ENCODE measurements at regions not wholly inside any gene's neighbourhood (a gene's known extent, or its start where the extent isn't known, plus 50 kb on each side); places are given as distances from the start of the nearest gene placed in this dataset.

DNA sequence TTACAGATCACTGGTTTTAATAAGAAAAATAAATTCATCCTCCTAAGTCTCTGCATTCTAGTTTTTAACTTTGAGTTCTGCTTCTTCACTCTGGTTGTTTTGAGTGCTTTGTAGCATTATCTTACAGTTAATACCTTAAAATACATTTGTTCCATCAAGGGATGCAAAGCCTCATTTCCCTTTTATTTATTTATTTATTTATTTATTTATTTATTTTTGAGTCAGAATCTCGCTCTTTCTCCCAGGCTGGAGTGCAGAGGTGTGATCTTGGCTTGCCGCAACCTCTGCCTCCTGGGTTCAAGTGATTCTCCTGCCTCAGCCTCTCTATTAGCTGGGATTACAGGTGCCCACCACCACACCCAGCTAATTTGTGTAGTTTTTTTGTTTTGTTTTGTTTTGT lies 147.8 kb downstream of the ZNF326 start:
- no peaks in the 10 kb centered on the region for H3K4me1 ChIP-seq (ENCODE audit: control insufficient read depth, extremely low read depth, insufficient read depth, low read length)
- H3K9ac ChIP-seq (replicated peaks; ENCODE audit: extremely low read depth, insufficient read depth, low read length): no peak overlapping the region
- H3K4me3 ChIP-seq (replicated peaks in 1 of 3; ENCODE audit: insufficient read depth in 1 of 3, low read depth in 1 of 3, low read length in 3 of 3): no peak overlapping the region
- no TSS peak for BruUV-seq (replicated peaks)
- H3K27ac ChIP-seq (ENCODE audit: insufficient read depth, low read depth, low read length): no peak overlapping the region
- no peaks in the 10 kb centered on the region for H3K27me3 ChIP-seq (ENCODE audit: control insufficient read depth in 2 of 2, insufficient read depth in 2 of 2, low read length in 2 of 2)
- no peaks in the 10 kb centered on the region for H3K36me3 ChIP-seq (ENCODE audit: control insufficient read depth in 2 of 2, extremely low read depth in 1 of 2, insufficient read depth in 2 of 2, low read length in 2 of 2)
- FAIRE-seq (no peak), DNase-seq (ENCODE audit: low read depth, low spot score) (no peak)
- H2AFZ ChIP-seq (ENCODE audit: low read depth, low read length): no peak overlapping the region
- no peaks in the 10 kb centered on the region for H3K9me1 ChIP-seq (replicated peaks; ENCODE audit: control insufficient read depth, extremely low read depth, insufficient read depth, low read length)
- intact Hi-C loops (cut with micrococcal nuclease) (no loop called here), dilution Hi-C loops (cut with MboI; ENCODE audit: extremely low pct_ligation_motif_present, low sequenced_read_pairs) (no loop called here)
- TF ChIP-seq, protein P1, sequence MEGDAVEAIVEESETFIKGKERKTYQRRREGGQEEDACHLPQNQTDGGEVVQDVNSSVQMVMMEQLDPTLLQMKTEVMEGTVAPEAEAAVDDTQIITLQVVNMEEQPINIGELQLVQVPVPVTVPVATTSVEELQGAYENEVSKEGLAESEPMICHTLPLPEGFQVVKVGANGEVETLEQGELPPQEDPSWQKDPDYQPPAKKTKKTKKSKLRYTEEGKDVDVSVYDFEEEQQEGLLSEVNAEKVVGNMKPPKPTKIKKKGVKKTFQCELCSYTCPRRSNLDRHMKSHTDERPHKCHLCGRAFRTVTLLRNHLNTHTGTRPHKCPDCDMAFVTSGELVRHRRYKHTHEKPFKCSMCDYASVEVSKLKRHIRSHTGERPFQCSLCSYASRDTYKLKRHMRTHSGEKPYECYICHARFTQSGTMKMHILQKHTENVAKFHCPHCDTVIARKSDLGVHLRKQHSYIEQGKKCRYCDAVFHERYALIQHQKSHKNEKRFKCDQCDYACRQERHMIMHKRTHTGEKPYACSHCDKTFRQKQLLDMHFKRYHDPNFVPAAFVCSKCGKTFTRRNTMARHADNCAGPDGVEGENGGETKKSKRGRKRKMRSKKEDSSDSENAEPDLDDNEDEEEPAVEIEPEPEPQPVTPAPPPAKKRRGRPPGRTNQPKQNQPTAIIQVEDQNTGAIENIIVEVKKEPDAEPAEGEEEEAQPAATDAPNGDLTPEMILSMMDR (IDR thresholded peaks at IDR 0.05; ENCODE audit: extremely low read depth in 1 of 2, insufficient read depth in 1 of 2, low read depth in 1 of 2, low read length in 2 of 2): no peak
- TF ChIP-seq FOS (IDR thresholded peaks at IDR 0.05; ENCODE audit: borderline replicate concordance, insufficient read depth, low read length) (no peak), POLR2AphosphoS5 (IDR thresholded peaks at IDR 0.05; ENCODE audit: insufficient read depth, low read depth, low read length) (no peak), POLR2A (IDR thresholded peaks at IDR 0.05; ENCODE audit: low read depth, low read length) (no peak), EZH2 (IDR thresholded peaks at IDR 0.05; ENCODE audit: borderline replicate concordance, low read depth, low read length, severe bottlenecking) (no peak), MYC (IDR thresholded peaks at IDR 0.05; ENCODE audit: low read depth, low read length) (no peak), JUN (IDR thresholded peaks at IDR 0.05; ENCODE audit: borderline replicate concordance, insufficient read depth, insufficient read length, low read depth) (no peak), GATA2 (IDR thresholded peaks at IDR 0.05; ENCODE audit: insufficient read depth, insufficient read length, low read depth, low read length) (no peak)
- TF ChIP-seq, protein P2, sequence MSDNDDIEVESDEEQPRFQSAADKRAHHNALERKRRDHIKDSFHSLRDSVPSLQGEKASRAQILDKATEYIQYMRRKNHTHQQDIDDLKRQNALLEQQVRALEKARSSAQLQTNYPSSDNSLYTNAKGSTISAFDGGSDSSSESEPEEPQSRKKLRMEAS (IDR thresholded peaks at IDR 0.05; ENCODE audit: insufficient read depth, insufficient read length): no peak
- no peak overlapping the region for H3K4me2 ChIP-seq (ENCODE audit: insufficient read depth, low read length)
- POLR2A ChIA-PET: no interaction called here
- H3K9me3 ChIP-seq (replicated peaks; ENCODE audit: control insufficient read depth, insufficient read depth, low read length): no peaks in the 10 kb centered on the region
- H3K79me2 ChIP-seq (ENCODE audit: control insufficient read depth, insufficient read depth, low read length): no peaks in the 10 kb centered on the region
- CTCF ChIA-PET: interaction anchor here (1.1 kb wide), 1 partner anchor 10 kb away, joined by 3 read pairs; no protein-coding TSS in a partner anchor
- no peaks in the 10 kb centered on the region for H4K20me1 ChIP-seq (replicated peaks; ENCODE audit: control insufficient read depth, extremely low read depth, insufficient read depth, low read length)

Data from endothelial cell of umbilical vein (primary cell).